Activated CD4-positive, alpha-beta T cell treated with anti-CD3 and anti-CD28 coated beads for 36 hours (primary cell): ENCODE measurements at regions not wholly inside any gene's neighbourhood (a gene's known extent, or its start where the extent isn't known, plus 50 kb on each side); places are given as distances from the start of the nearest gene placed in this dataset.
A peak's percentile ranks its signal among the peaks of the same experiment; 100 is the strongest.
"Not testable (repeated sequence)": the region's sequence is repeated elsewhere in the genome, so short reads cannot be mapped to it uniquely, and the experiment has no call there.

Experiments used
- ATAC-seq: fragments of 200-7000 bp; cut with Tn5 transposase; one replicate; pipeline ENCODE4 v1.10.0; 2021; ENCODE audit warnings: mild to moderate bottlenecking, moderate library complexity
- CTCF ChIA-PET: fragments of 350-600 bp; sonication (Branson Sonifier 250); formaldehyde crosslinking; loops from one replicate; lab custom pipeline; 2021; ENCODE audit warnings: antibody characterized with exemption; lab: Charles Lee
- POLR2A ChIA-PET: fragments of 350-600 bp; sonication (Branson Sonifier 250); formaldehyde crosslinking; loops from one replicate; lab custom pipeline; 2021; ENCODE audit warnings: antibody characterized with exemption, inconsistent platforms; lab: Charles Lee
- DNase-seq: peaks from one replicate; pipeline ENCODE4 v3.0.0-alpha.2; 2020
- H3K27ac Mint-ChIP-seq: one replicate; pipeline ENCODE4 v1.8.0; 2021; ENCODE audit warnings: mixed read lengths
- H3K27me3 Mint-ChIP-seq: one replicate; pipeline ENCODE4 v1.8.0; 2021; ENCODE audit warnings: mixed read lengths
- H3K36me3 Mint-ChIP-seq: one replicate; pipeline ENCODE4 v1.8.0; 2021; ENCODE audit warnings: low read depth, mixed read lengths
- H3K4me1 Mint-ChIP-seq: one replicate; pipeline ENCODE4 v1.8.0; 2021; ENCODE audit warnings: mixed read lengths
- H3K4me3 Mint-ChIP-seq: one replicate; pipeline ENCODE4 v1.8.0; 2021; ENCODE audit warnings: mild to moderate bottlenecking, moderate library complexity, mixed read lengths
- H3K9me3 Mint-ChIP-seq: one replicate; pipeline ENCODE4 v1.8.0; 2021; ENCODE audit warnings: low read depth, mixed read lengths
- intact Hi-C, 2 experiments: fragments of 100-400 bp; cut with DNase I in 1 of 2; cut with micrococcal nuclease in 1 of 2; formaldehyde crosslinking; loops; one replicate each; pipeline versions ENCODE4 v1.14.2 to v1.15.1; 2022 to 2024; cut with DNase I, micrococcal nuclease

GRCh38 chr15:77892335-77892734, 185.2 kb downstream of the TBC1D2B start:
- H3K4me1 Mint-ChIP-seq, result no peaks in the 10 kb centered on the region
- intact Hi-C loops, result no loop called here
- H3K4me3 Mint-ChIP-seq, result no peak overlapping the region
- no peak for DNase-seq
- no peak overlapping the region for H3K27ac Mint-ChIP-seq
- no peaks in the 10 kb centered on the region for H3K9me3 Mint-ChIP-seq
- H3K36me3 Mint-ChIP-seq, result no peaks in the 10 kb centered on the region
- no peaks in the 10 kb centered on the region for H3K27me3 Mint-ChIP-seq
- ChIA-PET CTCF (no interaction called here), POLR2A (no interaction called here)
- ATAC-seq, result no peak

- intact Hi-C loops, H3K27ac Mint-ChIP-seq, H3K4me1 Mint-ChIP-seq, H3K4me3 Mint-ChIP-seq, H3K9me3 Mint-ChIP-seq, CTCF ChIA-PET, ATAC-seq, H3K36me3 Mint-ChIP-seq, DNase-seq, H3K27me3 Mint-ChIP-seq, POLR2A ChIA-PET: not testable (repeated sequence)
Observed at GRCh38 chr15:77891862-77892261, 185.6 kb downstream of the TBC1D2B start.

- H3K9me3 Mint-ChIP-seq, H3K27me3 Mint-ChIP-seq, H3K4me1 Mint-ChIP-seq, CTCF ChIA-PET, intact Hi-C loops, POLR2A ChIA-PET, ATAC-seq, H3K36me3 Mint-ChIP-seq, H3K27ac Mint-ChIP-seq, H3K4me3 Mint-ChIP-seq, DNase-seq: not testable (repeated sequence)
Observed at GRCh38 chr15:77890911-77891801, 186.4 kb downstream of the TBC1D2B start.

- H3K9me3 Mint-ChIP-seq, DNase-seq, CTCF ChIA-PET, intact Hi-C loops, H3K27me3 Mint-ChIP-seq, H3K4me1 Mint-ChIP-seq, POLR2A ChIA-PET, H3K4me3 Mint-ChIP-seq, ATAC-seq, H3K36me3 Mint-ChIP-seq, H3K27ac Mint-ChIP-seq: not testable (repeated sequence)
Observed at GRCh38 chr15:77889828-77890725, 187.4 kb downstream of the TBC1D2B start.

GRCh38 chr15:77889009-77889806, 188.3 kb downstream of the TBC1D2B start:
- intact Hi-C loops, result no loop called here
- ChIA-PET POLR2A (no interaction called here), CTCF (no interaction called here)
- Mint-ChIP-seq H3K4me3 (no peak overlapping the region), H3K4me1 (no peaks in the 10 kb centered on the region), H3K27me3 (no peaks in the 10 kb centered on the region), H3K9me3 (no peaks in the 10 kb centered on the region), H3K27ac (no peak overlapping the region), H3K36me3 (no peaks in the 10 kb centered on the region)
- DNase-seq, result no peak
- no peak for ATAC-seq

- H3K27me3 Mint-ChIP-seq, H3K4me3 Mint-ChIP-seq, intact Hi-C loops, DNase-seq, H3K9me3 Mint-ChIP-seq, CTCF ChIA-PET, H3K27ac Mint-ChIP-seq, POLR2A ChIA-PET, H3K36me3 Mint-ChIP-seq, H3K4me1 Mint-ChIP-seq: not testable (repeated sequence)
- peak; percentile 69 for ATAC-seq
Observed at GRCh38 chr15:77887563-77888429, 189.7 kb downstream of the TBC1D2B start.

- ChIA-PET POLR2A (no interaction called here), CTCF (no interaction called here)
- no peaks in the 10 kb centered on the region for H3K9me3 Mint-ChIP-seq
- intact Hi-C loops, result no loop called here
- H3K36me3 Mint-ChIP-seq, result no peaks in the 10 kb centered on the region
- ATAC-seq (no peak), DNase-seq (no peak)
- no peaks in the 10 kb centered on the region for H3K27me3 Mint-ChIP-seq
- H3K27ac Mint-ChIP-seq, result no peak overlapping the region
- H3K4me1 Mint-ChIP-seq, result no peaks in the 10 kb centered on the region
- H3K4me3 Mint-ChIP-seq, result no peak overlapping the region
Observed at GRCh38 chr15:77886805-77887448, 190.6 kb downstream of the TBC1D2B start.

- CTCF ChIA-PET, ATAC-seq: not testable (repeated sequence)
Observed at GRCh38 chr15:77885877-77886500, 191.5 kb downstream of the TBC1D2B start.

GRCh38 chr15:77883012-77883411, 194.5 kb downstream of the TBC1D2B start:
- intact Hi-C loops, ATAC-seq, H3K4me3 Mint-ChIP-seq, DNase-seq, H3K36me3 Mint-ChIP-seq, H3K27me3 Mint-ChIP-seq, POLR2A ChIA-PET, H3K27ac Mint-ChIP-seq, CTCF ChIA-PET, H3K9me3 Mint-ChIP-seq, H3K4me1 Mint-ChIP-seq: not testable (repeated sequence)

More at GRCh38 chr15:77885877-77886500, 191.5 kb downstream of the TBC1D2B start:
- DNase-seq, H3K4me1 Mint-ChIP-seq, H3K4me3 Mint-ChIP-seq, H3K27ac Mint-ChIP-seq, H3K36me3 Mint-ChIP-seq, intact Hi-C loops, POLR2A ChIA-PET, H3K27me3 Mint-ChIP-seq, H3K9me3 Mint-ChIP-seq: not testable (repeated sequence)

- Mint-ChIP-seq H3K27ac (no peak overlapping the region), H3K36me3 (no peaks in the 10 kb centered on the region), H3K4me3 (no peak overlapping the region), H3K27me3 (no peaks in the 10 kb centered on the region), H3K4me1 (no peaks in the 10 kb centered on the region), H3K9me3 (no peaks in the 10 kb centered on the region)
- CTCF ChIA-PET, result interaction anchor here (1.1 to 1.4 kb wide), 2 partner anchors 19 to 28 kb away, joined by 3 to 5 read pairs; no protein-coding TSS in a partner anchor
- ATAC-seq, result no peak
- DNase-seq, result no peak
- POLR2A ChIA-PET, result no interaction called here
- intact Hi-C loops, result no loop called here
Observed at GRCh38 chr15:77881950-77882349, 195.6 kb downstream of the TBC1D2B start.
